HL-60 (cell line): ENCODE measurements at regions not wholly inside any gene's neighbourhood (a gene's known extent, or its start where the extent isn't known, plus 50 kb on each side); places are given as distances from the start of the nearest gene placed in this dataset.

ENCODE experiments used
- DNase-seq, 2 experiments: peaks; one replicate each; pipeline ENCODE4 v3.0.0-alpha.2; 2010 to 2020; ENCODE audit warnings: low read depth in 1 of 2, low spot score in 1 of 2
- H3K27ac ChIP-seq: fragments of 250-450 bp; sonication (Bioruptor Pico); replicated peaks from 2 replicates; pipeline ENCODE4 v1.5.1; 2020; ENCODE audit warnings: mild to moderate bottlenecking, moderate library complexity
- H3K27me3 ChIP-seq: fragments of 250-450 bp; sonication (Bioruptor Pico); 2 replicates; pipeline ENCODE4 v1.5.1; 2021; ENCODE audit warnings: mild to moderate bottlenecking, moderate library complexity; ENCODE audit not compliant: insufficient read depth, poor library complexity, severe bottlenecking
- H3K4me3 ChIP-seq: replicated peaks from 2 replicates; pipeline ENCODE4 v1.5.1; 2011; ENCODE audit warnings: mild to moderate bottlenecking, control low read depth, low read length; ENCODE audit not compliant: insufficient read depth
- CTCF ChIP-seq: IDR thresholded peaks from one replicate; pipeline ENCODE4 v1.5.1; 2011; ENCODE audit warnings: low read length, control low read depth, inconsistent platforms; ENCODE audit not compliant: insufficient read depth
- GABPA ChIP-seq: IDR thresholded peaks from 2 replicates; pipeline ENCODE4 v1.6.1; 2012; ENCODE audit warnings: low read depth
- POLR2AphosphoS5 ChIP-seq: IDR thresholded peaks from 2 replicates; pipeline ENCODE4 v1.6.1; 2012; ENCODE audit warnings: low read depth
- REST ChIP-seq: IDR thresholded peaks from 2 replicates; pipeline ENCODE4 v1.6.1; 2012; ENCODE audit warnings: low read depth; ENCODE audit not compliant: insufficient replicate concordance
- SPI1 ChIP-seq: IDR thresholded peaks from 2 replicates; pipeline ENCODE4 v1.6.1; 2012; ENCODE audit warnings: low read depth, mild to moderate bottlenecking, borderline replicate concordance

- TF ChIP-seq GABPA (no peak), POLR2AphosphoS5 (no peak), REST (no peak), SPI1 (no peak), CTCF (no peak)
- no peak for DNase-seq
- Histone ChIP-seq H3K27ac (no peak overlapping the region), H3K4me3 (no peak overlapping the region), H3K27me3 (no peaks in the 10 kb centered on the region)
Observed at GRCh38 chr17:17421346-17422216, 55.2 kb upstream of the MED9 start.

GRCh38 chr17:17422217-17422610 lies 54.6 kb upstream of the MED9 start:
- no peak for DNase-seq
- Histone ChIP-seq H3K27ac (no peak overlapping the region), H3K4me3 (no peak overlapping the region), H3K27me3 (no peaks in the 10 kb centered on the region)
- no peak for TF ChIP-seq CTCF

- Histone ChIP-seq H3K4me3 (no peak overlapping the region), H3K27me3 (no peaks in the 10 kb centered on the region), H3K27ac (no peak overlapping the region)
- TF ChIP-seq POLR2AphosphoS5 (no peak), REST (no peak), CTCF (no peak), GABPA (no peak), SPI1 (no peak)
- DNase-seq = no peak
Observed at GRCh38 chr17:17422641-17423040, 54.2 kb upstream of the MED9 start.

- no peak overlapping the region for H3K4me3 ChIP-seq
- DNase-seq = no peak
Observed at GRCh38 chr17:17423656-17424055, 53.1 kb upstream of the MED9 start.

More at GRCh38 chr17:17423656-17424055, 53.1 kb upstream of the MED9 start:
- Histone ChIP-seq H3K27ac (no peak overlapping the region), H3K27me3 (no peaks in the 10 kb centered on the region)
- TF ChIP-seq REST = no peak
- TF ChIP-seq CTCF = no peak
- no peak for TF ChIP-seq SPI1
- TF ChIP-seq GABPA = no peak
- TF ChIP-seq POLR2AphosphoS5 = no peak
